ENCODE measurements at regions not wholly inside any gene's neighbourhood (a gene's known extent, or its start where the extent isn't known, plus 50 kb on each side); places are given as distances from the start of the nearest gene placed in this dataset.

DNA sequence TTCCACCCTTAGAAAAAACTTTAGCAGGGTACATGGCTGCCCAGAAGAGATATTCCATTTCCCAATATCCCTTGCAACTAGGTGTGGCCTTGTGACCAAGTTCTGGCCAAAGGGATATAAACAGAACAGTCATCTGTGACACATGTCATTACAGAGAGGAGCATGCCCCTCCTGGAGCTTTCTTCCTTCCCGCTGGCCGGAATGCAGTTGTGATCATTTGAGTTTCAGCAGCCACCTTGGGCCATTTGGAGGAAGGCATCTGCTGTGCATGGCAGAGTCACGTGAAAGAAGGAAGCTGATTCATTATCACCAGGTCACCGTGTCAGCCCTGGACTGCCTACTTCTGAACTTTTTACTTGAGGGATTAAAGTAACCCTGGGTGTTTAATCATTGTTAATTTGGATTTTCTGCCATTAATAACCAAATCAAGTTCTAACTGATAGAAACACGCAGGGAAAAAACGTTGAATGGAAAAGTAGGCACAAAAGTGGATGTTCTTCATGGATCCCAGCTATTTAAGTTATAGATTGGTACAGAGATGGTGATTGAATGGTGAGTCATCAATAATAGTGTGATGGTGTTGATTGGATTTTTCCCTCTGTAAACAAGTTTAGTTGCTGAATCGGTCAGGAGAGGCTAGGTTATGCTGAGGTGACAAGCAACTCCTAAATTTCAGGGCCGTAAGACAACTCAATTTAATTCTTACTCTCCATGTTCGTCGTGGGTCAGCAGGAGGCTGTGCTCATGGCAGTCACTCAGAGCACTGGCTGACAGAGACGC is 80.7 kb upstream of the CCDC167 start:
- TF ChIP-seq CTCF (conservative IDR thresholded peaks at IDR 0.05 in 1 of 2, IDR thresholded peaks at IDR 0.05 in 1 of 2; ENCODE audit: low read depth in 1 of 2, low read length in 2 of 2) (no peak), EZH2 (IDR thresholded peaks at IDR 0.05; ENCODE audit: low read length, missing control alignments) (no peak)

Measured in fibroblast of lung (primary cell).